ENCODE measurements at regions not wholly inside any gene's neighbourhood (a gene's known extent, or its start where the extent isn't known, plus 50 kb on each side); places are given as distances from the start of the nearest gene placed in this dataset.

GRCh38 chr2:220051716-220052115 lies 424.3 kb downstream of the SLC4A3 start:
- no peak for DNase-seq (ENCODE audit: low spot score)

GRCh38 chr2:220053919-220054318 lies 426.5 kb downstream of the SLC4A3 start:
- no peak for DNase-seq (ENCODE audit: low spot score)

- DNase-seq (ENCODE audit: low spot score) = no peak
These were observed 430.0 kb downstream of the SLC4A3 start for GRCh38 chr2:220057391-220057790.

GRCh38 chr2:220057916-220058315 lies 430.5 kb downstream of the SLC4A3 start:
- no peak for DNase-seq (ENCODE audit: low spot score)

GRCh38 chr2:220064111-220065030 lies 436.9 kb downstream of the SLC4A3 start:
- no peak for DNase-seq (ENCODE audit: low spot score)

- DNase-seq (ENCODE audit: low spot score) = no peak
These were observed 438.2 kb downstream of the SLC4A3 start for GRCh38 chr2:220065581-220065980.

- DNase-seq (ENCODE audit: low spot score) = no peak
These were observed 441.4 kb downstream of the SLC4A3 start for GRCh38 chr2:220068846-220069245.

- no peak for DNase-seq (ENCODE audit: low spot score)
These were observed 442.9 kb downstream of the SLC4A3 start for GRCh38 chr2:220070349-220070748.

GRCh38 chr2:220071696-220072095 lies 444.3 kb downstream of the SLC4A3 start:
- no peak for DNase-seq (ENCODE audit: low spot score)

GRCh38 chr2:220072669-220073220 lies 445.3 kb downstream of the SLC4A3 start:
- DNase-seq (ENCODE audit: low spot score) = no peak

GRCh38 chr2:220075835-220076234 lies 448.4 kb downstream of the SLC4A3 start:
- DNase-seq (ENCODE audit: low spot score) = no peak

GRCh38 chr2:220076734-220077133 lies 449.3 kb downstream of the SLC4A3 start:
- peak; percentile 56 for DNase-seq (ENCODE audit: low spot score)

- DNase-seq (ENCODE audit: low spot score) = no peak
These were observed 450.1 kb downstream of the SLC4A3 start for GRCh38 chr2:220077488-220077887.

GRCh38 chr2:220078439-220078838 lies 451.0 kb downstream of the SLC4A3 start:
- no peak for DNase-seq (ENCODE audit: low spot score)

- DNase-seq (ENCODE audit: low spot score) = no peak
These were observed 452.2 kb downstream of the SLC4A3 start for GRCh38 chr2:220079595-220079994.

- DNase-seq (ENCODE audit: low spot score) = no peak
These were observed 453.7 kb downstream of the SLC4A3 start for GRCh38 chr2:220081171-220081570.

GRCh38 chr2:220090050-220090449 lies 462.6 kb downstream of the SLC4A3 start:
- DNase-seq (ENCODE audit: low spot score) = no peak

GRCh38 chr2:220096406-220096805 lies 469.0 kb downstream of the SLC4A3 start:
- DNase-seq (ENCODE audit: low spot score) = no peak

GRCh38 chr2:220101980-220102379 lies 474.6 kb downstream of the SLC4A3 start:
- no peak for DNase-seq (ENCODE audit: low spot score)

GRCh38 chr2:220103596-220103995 lies 476.2 kb downstream of the SLC4A3 start:
- DNase-seq (ENCODE audit: low spot score) = no peak

GRCh38 chr2:220104871-220105351 lies 477.5 kb downstream of the SLC4A3 start:
- DNase-seq (ENCODE audit: low spot score) = peak; percentile 47

- no peak for DNase-seq (ENCODE audit: low spot score)
These were observed 478.6 kb downstream of the SLC4A3 start for GRCh38 chr2:220106065-220106464.

- DNase-seq (ENCODE audit: low spot score) = no peak
These were observed 480.0 kb downstream of the SLC4A3 start for GRCh38 chr2:220107380-220107791.
